Nephron progenitor cell (in vitro differentiated cells): ENCODE measurements at regions not wholly inside any gene's neighbourhood (a gene's known extent, or its start where the extent isn't known, plus 50 kb on each side); places are given as distances from the start of the nearest gene placed in this dataset.

ENCODE experiments used
- DNase-seq: peaks from one replicate; pipeline ENCODE4 v3.0.0; 2021
- H3K27ac Mint-ChIP-seq: 2 replicates; pipeline ENCODE4 v1.8.0; 2021; ENCODE audit warnings: mild to moderate bottlenecking, moderate library complexity, mixed read lengths
- H3K27me3 Mint-ChIP-seq: 2 replicates; pipeline ENCODE4 v1.8.0; 2021; ENCODE audit warnings: mild to moderate bottlenecking, low read depth, mixed read lengths; ENCODE audit not compliant: poor library complexity
- H3K36me3 Mint-ChIP-seq: 2 replicates; pipeline ENCODE4 v1.8.0; 2021; ENCODE audit warnings: low read depth, mixed read lengths
- H3K4me1 Mint-ChIP-seq: 2 replicates; pipeline ENCODE4 v1.8.0; 2021; ENCODE audit warnings: mixed read lengths
- H3K4me3 Mint-ChIP-seq: 2 replicates; pipeline ENCODE4 v1.8.0; 2021; ENCODE audit warnings: mild to moderate bottlenecking, moderate library complexity, mixed read lengths
- H3K9me3 Mint-ChIP-seq: 2 replicates; pipeline ENCODE4 v1.8.0; 2021; ENCODE audit warnings: mild to moderate bottlenecking, moderate library complexity, mixed read lengths
- TF ChIP-seq, protein P1 (sequence below): fragments of 200-600 bp; sonication (generic); IDR thresholded peaks from 2 replicates; pipeline ENCODE4 v1.5.0; 2021; ENCODE audit warnings: antibody characterized with exemption

DNA sequence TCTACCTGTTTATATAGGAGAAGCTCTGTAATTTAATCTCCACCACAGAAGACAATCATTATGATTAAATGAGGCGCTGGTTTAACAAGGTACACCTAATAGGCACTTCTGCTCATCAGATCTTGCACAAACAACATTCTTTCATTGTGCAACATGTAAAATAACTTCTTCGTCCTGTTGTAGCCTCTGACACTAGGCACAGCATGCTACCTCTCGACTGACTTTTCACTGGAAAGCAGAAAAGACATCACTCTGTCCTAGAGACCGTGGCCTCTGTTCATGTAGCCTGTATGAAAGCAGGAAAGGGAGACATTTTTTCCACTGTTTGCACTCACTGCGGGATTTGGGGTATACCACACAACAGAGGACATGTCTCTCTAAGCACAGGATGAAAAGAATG is 316.5 kb downstream of the IRS1 start:
- Mint-ChIP-seq H3K9me3 (no peaks in the 10 kb centered on the region), H3K4me3 (no peak overlapping the region), H3K27ac (no peak overlapping the region), H3K27me3 (no peaks in the 10 kb centered on the region), H3K36me3 (no peaks in the 10 kb centered on the region), H3K4me1 (peaks cover 29% of the 10 kb centered on the region)
- TF ChIP-seq, protein P1, sequence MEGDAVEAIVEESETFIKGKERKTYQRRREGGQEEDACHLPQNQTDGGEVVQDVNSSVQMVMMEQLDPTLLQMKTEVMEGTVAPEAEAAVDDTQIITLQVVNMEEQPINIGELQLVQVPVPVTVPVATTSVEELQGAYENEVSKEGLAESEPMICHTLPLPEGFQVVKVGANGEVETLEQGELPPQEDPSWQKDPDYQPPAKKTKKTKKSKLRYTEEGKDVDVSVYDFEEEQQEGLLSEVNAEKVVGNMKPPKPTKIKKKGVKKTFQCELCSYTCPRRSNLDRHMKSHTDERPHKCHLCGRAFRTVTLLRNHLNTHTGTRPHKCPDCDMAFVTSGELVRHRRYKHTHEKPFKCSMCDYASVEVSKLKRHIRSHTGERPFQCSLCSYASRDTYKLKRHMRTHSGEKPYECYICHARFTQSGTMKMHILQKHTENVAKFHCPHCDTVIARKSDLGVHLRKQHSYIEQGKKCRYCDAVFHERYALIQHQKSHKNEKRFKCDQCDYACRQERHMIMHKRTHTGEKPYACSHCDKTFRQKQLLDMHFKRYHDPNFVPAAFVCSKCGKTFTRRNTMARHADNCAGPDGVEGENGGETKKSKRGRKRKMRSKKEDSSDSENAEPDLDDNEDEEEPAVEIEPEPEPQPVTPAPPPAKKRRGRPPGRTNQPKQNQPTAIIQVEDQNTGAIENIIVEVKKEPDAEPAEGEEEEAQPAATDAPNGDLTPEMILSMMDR, result no peak
- DNase-seq, result no peak

DNA sequence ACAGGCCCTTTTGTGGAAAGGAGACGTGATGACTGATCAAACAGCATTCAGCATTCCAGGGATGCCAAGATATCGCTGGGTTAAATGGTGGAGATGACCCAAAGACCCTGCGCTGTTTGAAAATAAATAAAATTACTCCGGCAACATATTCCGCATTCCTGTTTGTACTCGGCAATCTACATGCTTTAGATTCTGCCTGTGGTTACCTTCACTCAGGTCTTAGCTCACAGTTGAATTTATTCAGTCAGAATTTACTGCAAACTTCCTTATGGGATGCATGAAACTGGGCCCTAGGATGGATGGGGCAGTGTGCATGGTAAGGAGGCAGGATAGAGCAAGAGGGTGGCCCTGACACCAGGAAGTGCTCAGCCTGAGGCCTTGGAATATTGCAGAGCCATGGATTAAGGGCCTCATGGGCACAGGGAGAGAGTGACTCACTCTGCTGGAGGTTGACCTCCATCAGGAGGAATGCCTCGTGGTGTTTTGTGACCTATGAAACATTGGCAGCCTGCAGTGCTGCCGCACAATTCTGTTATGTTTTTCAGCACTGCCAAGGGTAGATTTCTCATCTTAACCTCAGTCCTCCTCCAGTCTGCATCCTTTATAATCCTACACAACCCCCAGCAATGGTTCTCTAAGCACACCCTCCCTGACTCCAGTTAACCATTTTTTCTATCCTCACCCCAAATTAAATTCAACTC is 321.4 kb downstream of the IRS1 start:
- H3K4me1 Mint-ChIP-seq, result peaks cover 17% of the 10 kb centered on the region
- peak overlapping the region; percentile 62 for H3K27ac Mint-ChIP-seq
- no peak overlapping the region for H3K4me3 Mint-ChIP-seq
- no peaks in the 10 kb centered on the region for H3K27me3 Mint-ChIP-seq
- TF ChIP-seq, protein P1, result no peak
- H3K36me3 Mint-ChIP-seq, result no peaks in the 10 kb centered on the region
- peaks cover 13% of the 10 kb centered on the region for H3K9me3 Mint-ChIP-seq
- no peak for DNase-seq

DNA sequence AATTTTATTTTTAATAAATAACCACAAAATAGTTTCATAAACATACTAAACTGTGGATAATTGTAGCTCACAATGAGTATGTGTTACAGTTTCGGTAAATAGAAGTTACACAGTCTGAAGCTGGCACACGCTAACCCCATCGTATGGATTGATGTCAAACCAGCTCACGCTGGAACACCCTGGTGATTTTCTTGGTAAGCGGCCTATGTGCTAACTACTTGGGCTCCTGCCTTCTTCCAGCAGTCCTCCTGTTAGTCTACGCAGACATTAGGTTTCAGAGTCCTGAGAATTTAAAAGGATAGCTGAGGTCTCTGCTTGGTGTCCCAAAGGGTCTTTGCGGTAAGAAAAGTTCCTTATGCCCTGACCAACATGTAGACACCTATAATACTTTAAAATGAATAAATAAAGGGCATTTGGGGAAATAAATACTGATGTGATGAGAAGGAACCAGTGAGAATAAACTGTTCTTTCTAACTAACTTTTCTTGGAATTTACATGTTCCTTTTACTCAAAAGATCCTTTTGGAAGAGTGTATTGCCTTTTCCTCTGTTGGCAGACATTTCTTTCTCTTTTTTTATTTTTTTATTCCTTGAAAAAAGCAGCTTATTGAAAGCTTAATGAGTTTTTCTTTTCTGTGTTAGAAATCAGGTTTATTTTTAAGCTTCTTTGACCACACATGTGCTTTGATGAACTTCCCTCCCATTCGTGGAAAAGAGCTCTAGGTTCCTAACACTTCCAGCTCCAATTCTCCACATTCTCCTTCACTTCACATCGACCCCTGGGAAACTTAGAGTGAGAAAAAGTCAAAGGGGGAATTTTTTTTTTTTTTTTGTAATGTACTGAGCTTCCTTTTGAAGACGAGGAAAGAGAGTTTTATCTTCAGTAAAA is 322.2 kb downstream of the IRS1 start:
- DNase-seq, result no peak
- Mint-ChIP-seq H3K9me3 (peaks cover 18% of the 10 kb centered on the region), H3K4me1 (peaks cover 12% of the 10 kb centered on the region), H3K27ac (peak overlapping the region; percentile 62), H3K36me3 (no peaks in the 10 kb centered on the region), H3K27me3 (no peaks in the 10 kb centered on the region), H3K4me3 (no peak overlapping the region)
- TF ChIP-seq, protein P1, result no peak

DNA sequence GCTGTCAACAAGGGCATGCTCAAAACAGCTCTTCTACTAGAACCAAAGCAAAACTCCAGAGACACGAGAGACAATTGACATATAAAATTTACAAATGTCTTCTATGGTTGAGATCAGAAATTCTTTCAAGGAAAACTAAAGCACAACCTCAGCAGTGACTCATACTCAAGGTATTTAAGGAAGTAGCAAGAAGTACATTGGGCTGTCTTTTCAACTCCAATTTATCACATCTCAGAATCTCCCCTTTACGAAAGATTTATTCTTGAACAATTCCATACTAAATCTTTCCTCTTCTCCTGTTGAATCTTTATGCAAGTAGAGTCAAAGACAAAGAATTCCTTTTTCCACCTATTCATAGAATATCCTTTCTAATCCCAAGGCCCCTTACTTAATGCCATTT is 324.0 kb downstream of the IRS1 start:
- DNase-seq, result no peak
- peaks cover 12% of the 10 kb centered on the region for H3K4me1 Mint-ChIP-seq
- H3K9me3 Mint-ChIP-seq, result peaks cover 18% of the 10 kb centered on the region
- TF ChIP-seq, protein P1, result no peak
- H3K27ac Mint-ChIP-seq, result no peak overlapping the region
- no peaks in the 10 kb centered on the region for H3K27me3 Mint-ChIP-seq
- no peak overlapping the region for H3K4me3 Mint-ChIP-seq
- H3K36me3 Mint-ChIP-seq, result no peaks in the 10 kb centered on the region

DNA sequence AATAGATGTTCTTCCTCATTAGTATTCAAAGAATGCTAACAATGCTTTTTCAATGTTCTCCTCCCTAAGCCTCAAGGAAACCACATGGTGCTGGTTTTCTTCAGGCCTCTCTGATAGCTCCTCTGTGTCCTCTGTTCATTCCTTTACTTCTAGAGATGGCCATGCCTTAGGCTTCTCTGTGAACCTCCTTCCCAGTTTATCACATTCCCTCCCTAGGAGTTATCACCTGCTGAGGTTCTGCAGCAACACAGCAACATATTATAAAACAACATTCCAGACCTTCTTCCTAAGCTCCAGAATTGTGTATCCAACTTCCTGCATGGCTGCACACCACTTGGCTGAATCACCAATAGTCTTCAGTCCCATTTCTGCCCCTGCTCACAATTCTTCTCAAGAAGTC is 325.5 kb downstream of the IRS1 start:
- Mint-ChIP-seq H3K4me3 (no peak overlapping the region), H3K4me1 (peaks cover 12% of the 10 kb centered on the region), H3K9me3 (peaks cover 18% of the 10 kb centered on the region), H3K27ac (no peak overlapping the region), H3K27me3 (no peaks in the 10 kb centered on the region), H3K36me3 (no peaks in the 10 kb centered on the region)
- no peak for DNase-seq
- TF ChIP-seq, protein P1, result no peak
